ENCODE measurements at regions not wholly inside any gene's neighbourhood (a gene's known extent, or its start where the extent isn't known, plus 50 kb on each side); places are given as distances from the start of the nearest gene placed in this dataset.

DNA sequence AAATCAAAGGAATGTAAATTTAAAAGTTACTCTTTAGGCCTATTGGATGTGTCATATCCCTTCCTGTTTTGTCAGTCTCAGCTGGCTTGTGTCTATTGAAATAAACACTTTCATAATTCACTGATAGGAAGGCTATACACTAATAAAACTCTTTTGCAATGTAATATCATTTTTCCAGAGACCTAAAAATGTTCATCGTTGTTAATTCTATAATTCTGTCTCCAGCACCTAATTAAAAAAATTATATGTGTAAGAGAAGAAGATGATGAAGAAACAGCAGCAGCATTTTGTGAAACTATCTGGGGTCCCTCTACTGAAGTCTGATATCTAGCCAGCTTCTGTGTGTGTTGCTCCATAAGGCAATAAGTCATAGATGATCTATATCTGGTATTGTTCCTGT lies 602.7 kb downstream of the ETV1 start:
- TF ChIP-seq, protein P1, sequence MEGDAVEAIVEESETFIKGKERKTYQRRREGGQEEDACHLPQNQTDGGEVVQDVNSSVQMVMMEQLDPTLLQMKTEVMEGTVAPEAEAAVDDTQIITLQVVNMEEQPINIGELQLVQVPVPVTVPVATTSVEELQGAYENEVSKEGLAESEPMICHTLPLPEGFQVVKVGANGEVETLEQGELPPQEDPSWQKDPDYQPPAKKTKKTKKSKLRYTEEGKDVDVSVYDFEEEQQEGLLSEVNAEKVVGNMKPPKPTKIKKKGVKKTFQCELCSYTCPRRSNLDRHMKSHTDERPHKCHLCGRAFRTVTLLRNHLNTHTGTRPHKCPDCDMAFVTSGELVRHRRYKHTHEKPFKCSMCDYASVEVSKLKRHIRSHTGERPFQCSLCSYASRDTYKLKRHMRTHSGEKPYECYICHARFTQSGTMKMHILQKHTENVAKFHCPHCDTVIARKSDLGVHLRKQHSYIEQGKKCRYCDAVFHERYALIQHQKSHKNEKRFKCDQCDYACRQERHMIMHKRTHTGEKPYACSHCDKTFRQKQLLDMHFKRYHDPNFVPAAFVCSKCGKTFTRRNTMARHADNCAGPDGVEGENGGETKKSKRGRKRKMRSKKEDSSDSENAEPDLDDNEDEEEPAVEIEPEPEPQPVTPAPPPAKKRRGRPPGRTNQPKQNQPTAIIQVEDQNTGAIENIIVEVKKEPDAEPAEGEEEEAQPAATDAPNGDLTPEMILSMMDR (IDR thresholded peaks at IDR 0.05; ENCODE audit: extremely low read depth, low read depth, low read length): no peak
- H3K4me2 ChIP-seq (ENCODE audit: insufficient read depth, low read length): no peak overlapping the region
- H3K27ac ChIP-seq (ENCODE audit: low read depth, low read length): no peak overlapping the region
- no peaks in the 10 kb centered on the region for H3K27me3 ChIP-seq (ENCODE audit: insufficient read depth, low read length)
- DNase-seq (ENCODE audit: insufficient read length, low spot score, missing footprints): no peak
- H3K36me3 ChIP-seq (ENCODE audit: insufficient read depth, low read length): no peaks in the 10 kb centered on the region
- no peak overlapping the region for H2AFZ ChIP-seq (ENCODE audit: low read length)
- H3K9me3 ChIP-seq (ENCODE audit: low read depth, low read length): no peaks in the 10 kb centered on the region
- no peak overlapping the region for H3K4me3 ChIP-seq (ENCODE audit: insufficient read depth, low read length)
- H4K20me1 ChIP-seq (ENCODE audit: insufficient read depth, low read length): no peaks in the 10 kb centered on the region
- H3K4me1 ChIP-seq (ENCODE audit: insufficient read depth, low read length): no peaks in the 10 kb centered on the region
- H3K79me2 ChIP-seq (ENCODE audit: insufficient read depth, low read length): no peaks in the 10 kb centered on the region

DNA sequence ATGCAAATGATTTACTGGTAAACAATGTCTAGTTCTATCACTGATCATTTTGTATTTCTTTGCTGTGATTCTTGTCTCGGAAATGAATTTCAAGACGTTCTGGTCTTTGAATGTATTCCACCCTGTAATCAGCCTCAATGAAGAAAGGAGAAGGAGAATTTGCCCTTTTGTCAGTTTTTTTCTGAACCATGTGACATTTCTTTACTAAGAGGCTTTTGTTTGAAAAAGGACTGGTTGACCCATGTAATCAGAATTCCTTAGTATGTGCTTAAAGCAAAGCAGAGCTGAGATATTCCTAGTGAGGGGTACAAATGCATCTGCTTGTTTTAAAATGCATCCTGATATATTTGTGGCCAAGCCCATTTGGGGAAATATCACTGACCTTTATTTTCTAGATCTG lies 581.6 kb downstream of the ETV1 start:
- no peaks in the 10 kb centered on the region for H3K79me2 ChIP-seq (ENCODE audit: insufficient read depth, low read length)
- no peak overlapping the region for H3K27ac ChIP-seq (ENCODE audit: low read depth, low read length)
- H3K36me3 ChIP-seq (ENCODE audit: insufficient read depth, low read length): no peaks in the 10 kb centered on the region
- no peaks in the 10 kb centered on the region for H3K4me1 ChIP-seq (ENCODE audit: insufficient read depth, low read length)
- H3K27me3 ChIP-seq (ENCODE audit: insufficient read depth, low read length): no peaks in the 10 kb centered on the region
- no peaks in the 10 kb centered on the region for H4K20me1 ChIP-seq (ENCODE audit: insufficient read depth, low read length)
- H2AFZ ChIP-seq (ENCODE audit: low read length): no peak overlapping the region
- DNase-seq (ENCODE audit: insufficient read length, low spot score, missing footprints): no peak
- H3K4me2 ChIP-seq (ENCODE audit: insufficient read depth, low read length): no peak overlapping the region
- H3K4me3 ChIP-seq (ENCODE audit: insufficient read depth, low read length): no peak overlapping the region
- H3K9me3 ChIP-seq (ENCODE audit: low read depth, low read length): no peaks in the 10 kb centered on the region
- TF ChIP-seq, protein P1 (IDR thresholded peaks at IDR 0.05; ENCODE audit: extremely low read depth, low read depth, low read length): no peak

DNA sequence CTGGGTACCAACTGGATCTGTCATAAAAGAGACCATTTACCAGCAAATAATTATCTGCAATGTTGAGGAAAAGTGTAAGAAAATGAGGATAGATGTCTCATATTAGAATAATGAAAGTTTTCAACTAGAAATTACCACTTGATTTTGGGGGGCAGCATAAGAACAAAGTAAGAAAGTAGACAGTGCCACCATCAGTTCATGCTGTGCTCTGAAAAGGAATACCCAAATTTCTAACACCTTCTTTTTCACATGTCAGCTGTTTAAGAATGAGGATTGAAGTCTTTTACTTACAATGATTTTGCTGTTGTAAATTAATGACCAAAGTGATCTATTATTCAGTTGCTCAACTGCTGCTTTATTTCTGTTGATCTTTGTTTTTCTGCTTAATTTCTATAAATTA lies 578.3 kb downstream of the ETV1 start:
- Histone ChIP-seq H4K20me1 (ENCODE audit: insufficient read depth, low read length) (no peaks in the 10 kb centered on the region), H3K4me1 (ENCODE audit: insufficient read depth, low read length) (no peaks in the 10 kb centered on the region), H3K79me2 (ENCODE audit: insufficient read depth, low read length) (no peaks in the 10 kb centered on the region), H3K9me3 (ENCODE audit: low read depth, low read length) (no peaks in the 10 kb centered on the region), H3K4me2 (ENCODE audit: insufficient read depth, low read length) (no peak overlapping the region), H3K27ac (ENCODE audit: low read depth, low read length) (no peak overlapping the region), H3K36me3 (ENCODE audit: insufficient read depth, low read length) (no peaks in the 10 kb centered on the region), H3K27me3 (ENCODE audit: insufficient read depth, low read length) (no peaks in the 10 kb centered on the region), H2AFZ (ENCODE audit: low read length) (no peak overlapping the region), H3K4me3 (ENCODE audit: insufficient read depth, low read length) (no peak overlapping the region)
- no peak for DNase-seq (ENCODE audit: insufficient read length, low spot score, missing footprints)
- TF ChIP-seq, protein P1 (IDR thresholded peaks at IDR 0.05; ENCODE audit: extremely low read depth, low read depth, low read length): no peak

DNA sequence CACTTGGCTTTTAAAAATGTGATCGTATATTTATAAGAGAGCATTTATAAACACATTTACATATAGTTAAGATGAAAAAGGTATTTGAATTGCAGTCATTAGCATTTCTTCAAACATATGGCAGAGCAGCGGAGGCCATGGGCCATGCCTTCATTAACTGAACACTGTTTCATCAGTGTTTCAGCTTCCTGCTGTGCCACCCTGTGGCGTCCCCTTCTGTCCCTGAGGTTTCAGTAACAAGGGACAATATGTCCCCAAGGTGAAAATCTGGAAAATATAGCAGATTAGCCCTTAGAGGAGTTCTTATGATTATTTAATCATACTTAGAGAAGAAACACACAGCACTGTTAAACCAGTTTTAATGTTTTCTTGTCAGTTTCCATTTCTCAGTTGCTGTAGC lies 577.8 kb downstream of the ETV1 start:
- no peaks in the 10 kb centered on the region for H3K4me1 ChIP-seq (ENCODE audit: insufficient read depth, low read length)
- TF ChIP-seq, protein P1 (IDR thresholded peaks at IDR 0.05; ENCODE audit: extremely low read depth, low read depth, low read length): no peak
- no peaks in the 10 kb centered on the region for H3K36me3 ChIP-seq (ENCODE audit: insufficient read depth, low read length)
- no peak overlapping the region for H3K4me2 ChIP-seq (ENCODE audit: insufficient read depth, low read length)
- no peaks in the 10 kb centered on the region for H3K9me3 ChIP-seq (ENCODE audit: low read depth, low read length)
- H3K4me3 ChIP-seq (ENCODE audit: insufficient read depth, low read length): no peak overlapping the region
- no peaks in the 10 kb centered on the region for H4K20me1 ChIP-seq (ENCODE audit: insufficient read depth, low read length)
- no peaks in the 10 kb centered on the region for H3K27me3 ChIP-seq (ENCODE audit: insufficient read depth, low read length)
- no peak overlapping the region for H2AFZ ChIP-seq (ENCODE audit: low read length)
- DNase-seq (ENCODE audit: insufficient read length, low spot score, missing footprints): no peak
- H3K27ac ChIP-seq (ENCODE audit: low read depth, low read length): no peak overlapping the region
- H3K79me2 ChIP-seq (ENCODE audit: insufficient read depth, low read length): no peaks in the 10 kb centered on the region
